AG04450 (cell line): ENCODE measurements at regions not wholly inside any gene's neighbourhood (a gene's known extent, or its start where the extent isn't known, plus 50 kb on each side); places are given as distances from the start of the nearest gene placed in this dataset.

Source experiments
- CTCF ChIA-PET: fragments of 300-600, 350-600 bp; formaldehyde crosslinking; extraction: SDS; loops from one replicate; lab custom pipeline; 2022; ENCODE audit warnings: antibody characterized with exemption, inconsistent platforms; lab: Charles Lee
- POLR2A ChIA-PET: fragments of 350-600 bp; formaldehyde crosslinking; extraction: SDS; loops from one replicate; lab custom pipeline; 2021; ENCODE audit warnings: antibody characterized with exemption, inconsistent platforms; lab: Yijun Ruan, JAX
- DNase-seq: peaks from one replicate; pipeline ENCODE4 v3.0.0-alpha.2; 2011; ENCODE audit warnings: low read depth, low spot score
- H3K27ac ChIP-seq: one replicate; pipeline ENCODE4 v1.5.1; 2012; ENCODE audit warnings: low read depth, low read length, control low read depth
- H3K27me3 ChIP-seq: one replicate; pipeline ENCODE4 v1.6.0; 2012; ENCODE audit warnings: low read length; ENCODE audit not compliant: control insufficient read depth, insufficient read depth
- H3K4me3 ChIP-seq: 2 replicates; pipeline ENCODE4 v1.5.1; 2011; ENCODE audit warnings: mild to moderate bottlenecking, low read depth, low read length, control low read depth
- H3K9me3 ChIP-seq: 2 replicates; pipeline ENCODE4 v1.5.1; 2012; ENCODE audit warnings: low read length; ENCODE audit not compliant: control insufficient read depth, insufficient read depth
- CTCF ChIP-seq: IDR thresholded peaks from 2 replicates; pipeline ENCODE4 v1.5.1; 2011; ENCODE audit warnings: low read depth, low read length, control low read depth, inconsistent platforms

- peaks cover 19% of the 10 kb centered on the region for H3K27me3 ChIP-seq
- peaks cover 4% of the 10 kb centered on the region; the same call in 1 of the 2 replicates for H3K9me3 ChIP-seq
- no peak overlapping the region for H3K4me3 ChIP-seq
- CTCF ChIA-PET: no interaction called here
- H3K27ac ChIP-seq: no peak overlapping the region
- POLR2A ChIA-PET: interaction anchor here (0.7 kb wide), 1 partner anchor 174 kb away, joined by 4 read pairs; the partner anchor contains the start of gene EIF4G2
- no peak for TF ChIP-seq CTCF
- no peak for DNase-seq
These were observed 125.1 kb upstream of the ZBED5 start for GRCh38 chr11:10982704-10983510.

GRCh38 chr11:10979529-10979928, 121.7 kb upstream of the ZBED5 start:
- no peak overlapping the region for H3K27ac ChIP-seq
- peaks cover 30% of the 10 kb centered on the region for H3K27me3 ChIP-seq
- ChIA-PET CTCF (interaction anchor here (0.5 to 0.9 kb wide), 2 partner anchors 45 to 57 kb away, joined by 3 to 4 read pairs; no protein-coding TSS in a partner anchor), POLR2A (no interaction called here)
- no peak for TF ChIP-seq CTCF
- H3K9me3 ChIP-seq: peaks cover 4% of the 10 kb centered on the region; the same call in 1 of the 2 replicates
- no peak for DNase-seq
- no peak overlapping the region for H3K4me3 ChIP-seq

- H3K27me3 ChIP-seq: peaks cover 32% of the 10 kb centered on the region
- DNase-seq: no peak
These were observed 120.3 kb upstream of the ZBED5 start for GRCh38 chr11:10978198-10978597.

GRCh38 chr11:10975287-10975721, 117.5 kb upstream of the ZBED5 start:
- Histone ChIP-seq H3K27me3 (peaks cover 38% of the 10 kb centered on the region), H3K9me3 (peaks cover 2% of the 10 kb centered on the region; the same call in 1 of the 2 replicates), H3K4me3 (no peak overlapping the region), H3K27ac (no peak overlapping the region)
- ChIA-PET CTCF (no interaction called here), POLR2A (no interaction called here)
- no peak for DNase-seq
- no peak for TF ChIP-seq CTCF

More at GRCh38 chr11:10978198-10978597, 120.3 kb upstream of the ZBED5 start:
- POLR2A ChIA-PET: no interaction called here
- Histone ChIP-seq H3K27ac (no peak overlapping the region), H3K4me3 (no peak overlapping the region), H3K9me3 (peaks cover 4% of the 10 kb centered on the region; the same call in 1 of the 2 replicates)
- TF ChIP-seq CTCF: no peak
- CTCF ChIA-PET: no interaction called here

GRCh38 chr11:10973416-10973815, 115.6 kb upstream of the ZBED5 start:
- ChIA-PET CTCF (no interaction called here), POLR2A (no interaction called here)
- Histone ChIP-seq H3K27ac (no peak overlapping the region), H3K4me3 (no peak overlapping the region), H3K27me3 (peaks cover 26% of the 10 kb centered on the region), H3K9me3 (no peaks in the 10 kb centered on the region)
- DNase-seq: no peak
- no peak for TF ChIP-seq CTCF
